Naive thymus-derived CD4-positive, alpha-beta T cell (primary cell): ENCODE measurements at regions not wholly inside any gene's neighbourhood (a gene's known extent, or its start where the extent isn't known, plus 50 kb on each side); places are given as distances from the start of the nearest gene placed in this dataset.

Source experiments
- ATAC-seq: fragments of 150-1000 bp; cut with Tn5 transposase; 2 replicates; pipeline ENCODE4 v1.10.0; 2021; ENCODE audit warnings: mild to moderate bottlenecking, moderate library complexity
- CTCF ChIA-PET: fragments of 350-600 bp; sonication (Branson Sonifier 250); formaldehyde crosslinking; loops from one replicate; lab custom pipeline; 2021; ENCODE audit warnings: antibody characterized with exemption; lab: Charles Lee
- POLR2A ChIA-PET: fragments of 350-600 bp; sonication (Branson Sonifier 250); formaldehyde crosslinking; loops from one replicate; lab custom pipeline; 2021; ENCODE audit warnings: antibody characterized with exemption, inconsistent platforms; lab: Charles Lee
- DNase-seq, 9 donors: peaks; one replicate each; pipeline versions ENCODE4 v3.0.0 to v3.0.0-alpha.2; 2020 to 2022; ENCODE audit warnings: mixed read lengths in 1 of 9
- H3K27ac ChIP-seq: one replicate; pipeline ENCODE4 v1.7.0; 2013; ENCODE audit warnings: mild to moderate bottlenecking, low read depth, low read length, moderate library complexity
- H3K27me3 ChIP-seq, 2 donors: one replicate each; pipeline ENCODE4 v1.7.0; 2013; ENCODE audit warnings: low read length in 2 of 2, mild to moderate bottlenecking in 2 of 2, moderate library complexity in 2 of 2; ENCODE audit not compliant: control insufficient read depth in 2 of 2, insufficient read depth in 2 of 2
- H3K36me3 ChIP-seq, 3 experiments: 1 replicate in 2 of 3; 2 replicates in 1 of 3; pipeline ENCODE4 v1.7.0; 2013; ENCODE audit warnings: low read length in 3 of 3, mild to moderate bottlenecking in 3 of 3, moderate library complexity in 1 of 3; ENCODE audit not compliant: insufficient read depth in 3 of 3, control insufficient read depth in 2 of 3
- H3K4me1 ChIP-seq, 2 donors: one replicate each; pipeline ENCODE4 v1.7.0; 2013; ENCODE audit warnings: low read length in 2 of 2, mild to moderate bottlenecking in 2 of 2, moderate library complexity in 1 of 2; ENCODE audit not compliant: control insufficient read depth in 2 of 2, insufficient read depth in 2 of 2
- H3K4me3 ChIP-seq: 2 replicates; pipeline ENCODE4 v1.7.0; 2013; ENCODE audit warnings: mild to moderate bottlenecking, low read length
- H3K9me3 ChIP-seq, 3 experiments: 1 replicate in 2 of 3; 2 replicates in 1 of 3; pipeline ENCODE4 v1.7.0; 2013; ENCODE audit warnings: low read length in 3 of 3; ENCODE audit not compliant: control insufficient read depth in 2 of 3
- H3K27ac Mint-ChIP-seq, 9 donors: one replicate each; pipeline ENCODE4 v1.8.0; 2020 to 2022; ENCODE audit warnings: mixed read lengths in 9 of 9, mild to moderate bottlenecking in 8 of 9, moderate library complexity in 5 of 9, inconsistent platforms in 2 of 9
- H3K27me3 Mint-ChIP-seq, 5 donors: one replicate each; pipeline ENCODE4 v1.8.0; 2021 to 2022; ENCODE audit warnings: mixed read lengths in 5 of 5, mild to moderate bottlenecking in 1 of 5
- H3K36me3 Mint-ChIP-seq, 5 donors: one replicate each; pipeline ENCODE4 v1.8.0; 2020 to 2022; ENCODE audit warnings: mixed read lengths in 5 of 5, mild to moderate bottlenecking in 3 of 5, inconsistent platforms in 1 of 5
- H3K4me1 Mint-ChIP-seq, 7 donors: one replicate each; pipeline ENCODE4 v1.8.0; 2020 to 2022; ENCODE audit warnings: mixed read lengths in 7 of 7, mild to moderate bottlenecking in 3 of 7, inconsistent platforms in 1 of 7
- H3K4me3 Mint-ChIP-seq, 10 donors: one replicate each; pipeline ENCODE4 v1.8.0; 2020 to 2022; ENCODE audit warnings: mild to moderate bottlenecking in 10 of 10, mixed read lengths in 10 of 10, moderate library complexity in 6 of 10, inconsistent platforms in 2 of 10
- H3K9me3 Mint-ChIP-seq, 11 donors: one replicate each; pipeline ENCODE4 v1.8.0; 2020 to 2022; ENCODE audit warnings: mixed read lengths in 11 of 11, mild to moderate bottlenecking in 4 of 11, inconsistent platforms in 1 of 11, moderate library complexity in 1 of 11
- intact Hi-C, 2 donors: fragments of 100-400 bp; cut with micrococcal nuclease; formaldehyde crosslinking; loops; one replicate each; pipeline ENCODE4 v1.15.1; 2023

DNA sequence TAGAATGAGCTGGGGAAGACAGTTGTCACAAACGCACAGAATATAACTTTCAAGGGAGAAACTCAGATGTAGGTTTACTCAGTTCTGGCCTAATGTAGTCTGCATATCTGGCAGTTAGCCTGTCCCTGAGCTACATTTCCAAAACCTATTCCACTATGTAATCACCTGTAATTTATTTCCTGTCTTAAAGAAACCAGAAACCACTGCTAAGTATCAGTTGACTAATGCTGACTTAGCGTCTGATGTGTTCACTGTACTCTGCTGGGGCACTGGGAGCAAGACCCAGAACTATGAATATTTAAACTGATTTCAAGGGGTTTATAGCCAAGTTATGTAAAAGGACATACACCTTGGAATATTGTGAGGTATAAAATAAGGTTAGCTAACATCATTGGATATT is 1995.2 kb upstream of the PIK3C3 start:
- ATAC-seq: no peak
- H3K27me3 Mint-ChIP-seq: no peaks in the 10 kb centered on the region
- H3K9me3 Mint-ChIP-seq: peaks cover 0 to 8% (median 3%) of the 10 kb centered on the region in 11 donors
- no peaks in the 10 kb centered on the region for H3K9me3 ChIP-seq
- no peak for DNase-seq
- ChIA-PET CTCF (no interaction called here), POLR2A (no interaction called here)
- H3K4me3 ChIP-seq: no peak overlapping the region
- H3K27me3 ChIP-seq: no peaks in the 10 kb centered on the region
- H3K4me3 Mint-ChIP-seq: no peak overlapping the region
- no peaks in the 10 kb centered on the region for H3K36me3 ChIP-seq
- H3K4me1 Mint-ChIP-seq: no peaks in the 10 kb centered on the region
- H3K36me3 Mint-ChIP-seq: no peaks in the 10 kb centered on the region
- H3K27ac Mint-ChIP-seq: no peak overlapping the region
- no peaks in the 10 kb centered on the region for H3K4me1 ChIP-seq
- no peak overlapping the region for H3K27ac ChIP-seq
- intact Hi-C loops: no loop called here

DNA sequence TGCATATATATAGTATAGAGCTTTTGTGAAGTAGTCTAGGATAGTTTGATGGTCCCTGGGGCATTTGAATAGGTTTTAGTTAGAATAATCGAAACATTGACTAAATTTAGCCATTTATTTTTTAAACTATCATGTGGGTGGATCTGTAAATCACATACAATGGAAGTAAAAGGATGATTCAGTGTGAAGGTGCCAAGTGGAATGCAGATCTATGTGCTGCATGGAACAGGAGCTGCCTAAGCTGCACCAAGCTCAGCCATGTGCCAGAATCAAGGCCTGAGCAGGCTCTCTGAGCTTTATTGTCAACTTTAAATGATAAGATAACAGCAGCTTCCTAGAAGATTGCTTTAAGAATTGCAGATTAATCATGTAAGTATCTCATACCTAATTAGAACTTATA is 1996.2 kb upstream of the PIK3C3 start:
- POLR2A ChIA-PET: no interaction called here
- no peak for ATAC-seq
- H3K27me3 Mint-ChIP-seq: no peaks in the 10 kb centered on the region

DNA sequence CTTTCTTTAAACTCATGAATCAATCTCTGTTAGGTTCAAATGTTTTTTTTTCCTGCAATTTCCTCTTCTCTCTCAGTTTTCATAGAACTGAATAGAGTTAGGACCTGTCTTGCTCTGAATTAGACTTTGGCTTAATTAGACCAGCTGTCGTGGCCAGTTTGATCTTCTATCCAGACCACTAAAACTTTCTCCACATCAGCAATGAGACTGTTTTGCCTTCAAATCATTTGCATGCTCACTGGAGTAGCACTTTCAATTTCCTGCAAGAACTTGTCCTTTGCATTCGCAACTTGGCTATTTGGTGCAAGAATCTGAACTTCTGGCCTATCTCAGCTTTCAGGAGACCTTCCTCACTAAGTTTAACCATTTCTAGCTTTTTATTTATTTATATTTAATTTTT is 2002.2 kb upstream of the PIK3C3 start:
- Mint-ChIP-seq H3K9me3 (peaks cover 2 to 10% (median 4%) of the 10 kb centered on the region in 11 donors), H3K27ac (no peak overlapping the region), H3K4me1 (no peaks in the 10 kb centered on the region), H3K36me3 (no peaks in the 10 kb centered on the region), H3K4me3 (no peak overlapping the region), H3K27me3 (no peaks in the 10 kb centered on the region)
- DNase-seq: no peak
- ATAC-seq: no peak
- H3K27me3 ChIP-seq: no peaks in the 10 kb centered on the region
- H3K9me3 ChIP-seq: no peaks in the 10 kb centered on the region
- H3K4me1 ChIP-seq: no peaks in the 10 kb centered on the region
- H3K27ac ChIP-seq: no peak overlapping the region
- POLR2A ChIA-PET: no interaction called here
- CTCF ChIA-PET: interaction anchor here (0.6 kb wide), 1 partner anchor 1845 kb away, joined by 3 read pairs; no protein-coding TSS in a partner anchor
- H3K36me3 ChIP-seq: no peaks in the 10 kb centered on the region
- H3K4me3 ChIP-seq: no peak overlapping the region
- intact Hi-C loops: no loop called here

More for the DNA sequence above, 1996.2 kb upstream of the PIK3C3 start:
- no peak overlapping the region for H3K27ac Mint-ChIP-seq
- no peak overlapping the region for H3K4me3 ChIP-seq
- H3K9me3 ChIP-seq: no peaks in the 10 kb centered on the region
- H3K4me1 ChIP-seq: no peaks in the 10 kb centered on the region
- H3K9me3 Mint-ChIP-seq: peaks cover 0 to 8% (median 3%) of the 10 kb centered on the region in 11 donors
- no peaks in the 10 kb centered on the region for H3K36me3 Mint-ChIP-seq
- no peaks in the 10 kb centered on the region for H3K36me3 ChIP-seq
- DNase-seq: no peak
- CTCF ChIA-PET: no interaction called here
- H3K27me3 ChIP-seq: no peaks in the 10 kb centered on the region
- no peaks in the 10 kb centered on the region for H3K4me1 Mint-ChIP-seq
- no peak overlapping the region for H3K27ac ChIP-seq
- H3K4me3 Mint-ChIP-seq: no peak overlapping the region
- intact Hi-C loops: no loop called here

DNA sequence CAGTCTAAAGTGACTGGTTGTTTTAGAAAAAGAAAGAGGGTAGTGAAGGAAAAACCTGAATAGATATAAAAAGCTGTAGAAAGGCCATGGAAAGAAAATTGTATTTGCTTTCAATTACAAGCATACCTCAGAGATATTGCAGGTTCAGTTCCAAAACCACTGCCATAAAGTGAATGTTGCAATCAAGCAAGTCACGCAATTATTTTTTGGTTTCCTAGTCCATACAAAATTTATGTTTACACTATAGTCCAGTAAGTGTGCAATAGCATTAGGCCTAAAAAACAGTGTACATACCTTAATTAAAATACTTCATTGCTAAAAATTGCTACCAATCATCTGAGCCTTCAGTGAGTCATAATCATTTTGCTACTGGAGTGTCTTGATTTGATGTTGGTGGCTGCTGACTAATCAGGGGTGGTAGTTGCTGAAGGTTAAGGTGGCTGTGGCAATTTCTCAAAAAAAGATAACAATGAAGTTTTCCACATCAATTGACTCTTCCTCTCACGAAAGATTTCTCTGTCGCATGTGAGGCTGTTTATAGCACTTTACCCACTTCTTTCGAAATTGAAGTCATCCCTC is 2003.8 kb upstream of the PIK3C3 start:
- Histone ChIP-seq H3K4me1 (no peaks in the 10 kb centered on the region), H3K36me3 (no peaks in the 10 kb centered on the region), H3K4me3 (no peak overlapping the region), H3K27ac (no peak overlapping the region), H3K27me3 (no peaks in the 10 kb centered on the region), H3K9me3 (no peaks in the 10 kb centered on the region)
- Mint-ChIP-seq H3K4me3 (no peak overlapping the region), H3K36me3 (no peaks in the 10 kb centered on the region), H3K9me3 (peaks cover 1 to 8% (median 4%) of the 10 kb centered on the region in 11 donors), H3K27ac (no peak overlapping the region), H3K27me3 (no peaks in the 10 kb centered on the region), H3K4me1 (no peaks in the 10 kb centered on the region)
- CTCF ChIA-PET: no interaction called here
- intact Hi-C loops: no loop called here
- POLR2A ChIA-PET: no interaction called here
- DNase-seq (no peak), ATAC-seq (no peak)

DNA sequence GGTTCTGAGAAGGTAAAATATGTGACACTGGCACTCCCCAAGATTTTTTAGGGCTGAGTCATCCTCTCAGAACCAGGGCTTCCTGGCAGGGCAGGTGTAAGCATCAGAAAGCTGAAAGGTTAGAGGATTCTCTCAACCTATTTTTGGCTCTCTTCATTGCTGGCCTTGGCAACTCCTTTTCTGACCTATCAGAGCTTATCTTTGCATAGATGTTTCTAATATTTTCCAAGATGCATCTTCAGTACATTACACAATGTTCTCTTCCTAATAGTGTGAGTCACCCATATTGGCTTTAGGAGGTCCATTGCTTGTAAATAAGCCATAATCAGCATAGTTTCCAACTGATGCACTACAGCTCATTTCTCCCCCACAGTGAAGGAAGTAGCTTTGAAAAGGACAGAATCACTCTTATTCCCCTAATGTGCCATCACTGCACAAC is 2008.4 kb upstream of the PIK3C3 start:
- Histone ChIP-seq H3K27me3 (no peaks in the 10 kb centered on the region), H3K27ac (no peak overlapping the region), H3K4me1 (no peaks in the 10 kb centered on the region), H3K9me3 (no peaks in the 10 kb centered on the region), H3K36me3 (no peaks in the 10 kb centered on the region), H3K4me3 (no peak overlapping the region)
- Mint-ChIP-seq H3K27ac (no peak overlapping the region), H3K4me3 (no peak overlapping the region), H3K36me3 (no peaks in the 10 kb centered on the region), H3K4me1 (no peaks in the 10 kb centered on the region), H3K27me3 (no peaks in the 10 kb centered on the region), H3K9me3 (peaks cover 0 to 9% (median 3%) of the 10 kb centered on the region in 11 donors)
- ATAC-seq: no peak
- ChIA-PET CTCF (no interaction called here), POLR2A (no interaction called here)
- intact Hi-C loops: no loop called here
- DNase-seq: no peak

DNA sequence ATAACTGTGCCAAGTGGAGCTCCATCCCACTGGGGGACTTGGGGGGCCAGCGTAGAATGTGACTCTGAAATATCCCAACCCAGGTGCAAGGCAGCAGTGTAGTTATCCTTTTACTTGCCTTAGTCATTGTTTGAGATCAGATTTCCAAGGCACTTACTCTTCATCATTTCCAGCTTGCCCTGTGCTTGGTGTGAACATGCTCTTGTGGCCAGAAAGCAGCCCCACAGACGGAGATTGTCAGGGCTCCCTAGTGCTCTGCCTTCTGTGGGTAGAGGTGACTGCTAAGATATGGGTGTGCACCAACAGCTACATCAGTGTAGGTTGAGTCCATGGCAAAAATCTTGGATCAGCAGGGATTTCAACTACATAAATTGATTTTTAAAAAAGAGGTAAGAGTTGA is 2010.0 kb upstream of the PIK3C3 start:
- Histone ChIP-seq H3K36me3 (no peaks in the 10 kb centered on the region), H3K9me3 (no peaks in the 10 kb centered on the region), H3K27me3 (no peaks in the 10 kb centered on the region), H3K4me3 (no peak overlapping the region), H3K27ac (no peak overlapping the region), H3K4me1 (no peaks in the 10 kb centered on the region)
- ChIA-PET POLR2A (no interaction called here), CTCF (no interaction called here)
- Mint-ChIP-seq H3K27ac (no peak overlapping the region), H3K36me3 (no peaks in the 10 kb centered on the region), H3K27me3 (no peaks in the 10 kb centered on the region), H3K9me3 (peaks cover 0 to 9% (median 3%) of the 10 kb centered on the region in 11 donors), H3K4me1 (no peaks in the 10 kb centered on the region), H3K4me3 (no peak overlapping the region)
- DNase-seq (no peak), ATAC-seq (no peak)
- intact Hi-C loops: no loop called here

DNA sequence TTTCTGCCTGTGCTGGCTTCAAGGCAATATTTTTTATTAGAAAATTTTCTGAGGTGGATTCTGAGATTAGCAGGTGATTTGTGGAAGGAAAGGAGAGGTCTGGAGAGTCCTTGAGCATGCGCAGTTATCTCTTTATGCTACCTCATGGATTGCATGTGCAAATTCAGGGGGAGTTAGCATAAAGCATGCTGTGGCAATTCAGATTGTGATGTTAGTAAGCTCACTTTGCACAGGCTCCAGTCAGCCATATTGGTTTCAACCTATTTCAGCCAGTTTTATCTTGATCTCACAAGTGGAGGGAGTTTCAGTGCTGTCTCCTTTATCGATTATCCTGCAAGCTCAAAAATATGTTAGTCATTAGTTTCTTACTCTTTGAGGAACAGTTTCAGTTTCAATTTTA is 2012.3 kb upstream of the PIK3C3 start:
- Histone ChIP-seq H3K27ac (no peak overlapping the region), H3K4me3 (no peak overlapping the region), H3K9me3 (no peaks in the 10 kb centered on the region), H3K27me3 (no peaks in the 10 kb centered on the region), H3K36me3 (no peaks in the 10 kb centered on the region), H3K4me1 (no peaks in the 10 kb centered on the region)
- Mint-ChIP-seq H3K36me3 (no peaks in the 10 kb centered on the region), H3K9me3 (peaks cover 0 to 14% (median 3%) of the 10 kb centered on the region in 11 donors), H3K4me3 (no peak overlapping the region), H3K4me1 (no peaks in the 10 kb centered on the region), H3K27ac (no peak overlapping the region), H3K27me3 (no peaks in the 10 kb centered on the region)
- ChIA-PET POLR2A (no interaction called here), CTCF (no interaction called here)
- intact Hi-C loops: no loop called here
- DNase-seq (no peak), ATAC-seq (no peak)
